ENCODE measurements at regions not wholly inside any gene's neighbourhood (a gene's known extent, or its start where the extent isn't known, plus 50 kb on each side); places are given as distances from the start of the nearest gene placed in this dataset.

GRCh38 chr14:100955201-100955600, 51.7 kb upstream of the RTL1 start:
- no peak for DNase-seq

DNA sequence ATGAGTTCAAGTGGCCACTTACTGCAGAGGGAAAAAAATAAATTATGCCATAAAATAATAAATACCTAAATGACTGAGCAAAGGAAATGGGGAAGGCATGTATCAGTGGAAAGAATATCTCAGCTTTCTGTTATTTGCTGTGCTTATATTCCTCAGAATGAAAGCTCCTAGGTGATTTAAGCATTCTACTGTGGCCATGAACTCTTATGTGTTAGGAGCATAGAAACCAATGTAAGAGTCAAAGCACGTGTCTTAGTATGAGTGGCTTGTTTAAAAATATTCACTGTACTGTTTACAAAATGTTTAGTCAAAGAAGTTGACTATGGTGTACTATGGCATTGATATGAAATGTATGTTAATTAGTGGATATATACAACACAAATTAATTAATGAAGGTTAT, 59.0 kb upstream of the RTL1 start:
- DNase-seq: no peak

DNA sequence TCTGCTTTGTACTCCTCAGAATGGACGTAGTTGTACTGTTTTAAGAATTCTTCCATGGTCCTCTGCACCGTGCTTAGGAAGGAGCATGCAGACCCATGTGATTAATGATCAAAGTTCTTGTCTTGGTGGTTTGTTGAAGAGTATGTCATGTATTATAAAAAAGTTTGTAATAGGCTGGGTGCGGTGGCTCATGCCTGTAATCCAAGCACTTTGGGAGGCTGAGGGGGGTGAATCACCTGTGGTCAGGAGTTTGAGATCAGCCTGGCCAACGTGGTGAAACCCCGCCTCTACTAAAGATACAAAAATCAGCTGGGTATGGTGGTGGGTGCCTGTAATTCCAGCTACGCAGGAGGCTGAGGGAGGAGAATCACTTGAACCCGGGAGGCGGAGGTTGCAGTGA, 61.8 kb upstream of the RTL1 start:
- no peak for DNase-seq

DNA sequence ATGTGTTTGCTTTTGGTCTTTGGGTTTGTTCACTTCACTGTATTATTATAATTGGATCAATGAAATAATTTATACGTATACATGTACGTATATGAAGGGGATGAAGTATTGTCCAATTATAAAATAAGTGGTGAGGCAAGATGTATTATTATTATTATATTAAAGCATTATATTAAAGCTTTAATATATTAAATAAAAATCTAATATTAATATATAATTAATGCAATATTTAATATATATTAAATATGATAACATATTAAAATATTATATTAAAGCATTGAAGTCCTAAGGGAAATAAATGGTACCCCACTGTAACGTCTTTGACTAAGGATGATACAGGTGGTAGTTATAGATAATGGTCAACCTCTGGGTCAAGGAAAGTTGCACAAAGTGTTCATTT, 63.7 kb upstream of the RTL1 start:
- no peak for DNase-seq

- DNase-seq: no peak
These were observed 64.4 kb upstream of the RTL1 start for GRCh38 chr14:100967930-100968329.

DNA sequence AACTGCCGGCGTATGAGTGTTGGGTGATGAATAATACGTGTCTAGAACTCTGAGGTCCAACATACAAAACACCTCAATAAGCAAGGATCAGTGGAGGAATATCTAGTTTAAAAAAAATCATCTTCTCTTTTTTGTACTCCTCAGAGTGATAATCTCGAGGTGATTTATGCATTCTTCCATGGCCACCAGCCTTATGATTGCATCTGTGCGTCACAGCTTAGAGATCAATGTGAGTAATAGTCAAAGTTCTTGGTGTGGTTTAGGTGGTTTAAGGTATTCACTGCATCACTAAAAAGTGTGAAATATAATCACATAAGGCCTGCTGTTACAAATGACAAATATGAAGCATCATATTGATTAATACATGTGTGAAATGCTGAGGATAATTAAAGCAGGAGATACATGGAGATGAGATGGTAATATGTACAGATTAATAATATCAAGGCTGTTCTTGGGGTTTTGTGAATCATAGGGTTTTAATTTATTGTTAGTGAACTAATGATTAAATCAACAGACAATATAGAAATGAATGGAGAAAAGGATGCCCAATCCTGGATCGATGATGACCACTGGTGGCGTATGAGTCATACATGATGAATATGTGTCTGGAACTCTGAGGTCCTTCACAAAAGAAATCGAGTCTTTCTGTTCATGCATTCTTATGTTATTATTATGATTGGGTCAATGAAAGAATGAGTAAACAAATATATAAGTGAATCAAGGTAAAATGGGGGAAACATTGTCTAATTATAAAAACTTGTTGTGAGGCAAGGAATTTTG, 68.8 kb upstream of the RTL1 start:
- no peak for DNase-seq

DNA sequence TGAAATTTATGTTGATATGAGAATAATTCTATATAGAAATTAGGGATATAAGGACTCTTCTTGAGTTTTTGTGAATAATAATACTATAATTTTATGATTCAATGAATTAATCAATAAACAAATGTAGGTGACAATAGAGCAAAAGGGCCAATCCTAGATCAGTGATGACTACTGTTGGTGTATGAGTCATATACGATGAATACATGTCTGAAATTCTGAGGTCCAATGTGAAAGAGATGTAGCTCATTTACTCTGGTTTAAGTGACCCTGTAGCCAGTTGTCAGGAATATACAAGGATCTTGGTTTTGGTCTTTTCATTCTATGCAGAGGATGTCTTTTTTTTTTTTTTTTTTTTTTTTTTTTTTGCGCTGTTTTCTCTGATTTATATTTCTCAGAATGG, 72.1 kb upstream of the RTL1 start:
- no peak for DNase-seq

- DNase-seq: no peak
These were observed 75.6 kb upstream of the RTL1 start for GRCh38 chr14:100979079-100979478.

DNA sequence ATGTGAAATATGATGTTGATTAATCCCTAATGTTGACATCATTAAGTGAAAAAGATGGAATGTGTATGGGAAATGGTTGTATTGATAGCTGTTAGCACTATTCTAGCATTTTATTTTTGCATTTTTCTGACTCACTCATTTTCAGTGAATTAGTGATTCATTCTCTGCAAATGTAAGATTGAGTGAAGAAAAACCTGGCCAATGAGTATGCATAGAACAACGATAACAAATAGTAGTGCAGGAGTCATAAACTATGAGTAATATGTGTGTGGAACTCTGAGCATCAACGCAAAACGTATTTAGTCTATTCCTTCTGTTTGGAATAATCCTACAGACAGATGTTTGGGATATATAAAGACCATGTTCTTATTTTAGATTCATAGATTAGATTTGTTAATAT, 76.3 kb upstream of the RTL1 start:
- no peak for DNase-seq

DNA sequence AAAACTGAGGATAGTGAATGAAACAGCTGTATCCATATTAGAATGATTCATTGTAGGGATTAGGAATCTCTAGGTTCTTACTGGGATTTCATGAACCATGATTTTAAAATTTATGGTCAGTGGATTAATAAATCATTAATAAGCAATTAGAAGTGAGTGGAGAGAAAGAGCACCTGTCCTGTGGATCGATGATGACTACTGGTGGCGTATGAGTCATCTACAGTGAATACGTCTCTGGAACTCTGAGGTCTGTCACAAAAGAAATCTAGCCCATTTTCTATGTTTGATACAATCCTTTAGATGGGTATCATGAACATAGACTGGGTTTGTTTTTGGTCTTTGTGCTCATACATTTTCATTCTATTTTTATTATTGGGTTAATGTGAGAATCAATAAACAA, 77.3 kb upstream of the RTL1 start:
- no peak for DNase-seq

DNA sequence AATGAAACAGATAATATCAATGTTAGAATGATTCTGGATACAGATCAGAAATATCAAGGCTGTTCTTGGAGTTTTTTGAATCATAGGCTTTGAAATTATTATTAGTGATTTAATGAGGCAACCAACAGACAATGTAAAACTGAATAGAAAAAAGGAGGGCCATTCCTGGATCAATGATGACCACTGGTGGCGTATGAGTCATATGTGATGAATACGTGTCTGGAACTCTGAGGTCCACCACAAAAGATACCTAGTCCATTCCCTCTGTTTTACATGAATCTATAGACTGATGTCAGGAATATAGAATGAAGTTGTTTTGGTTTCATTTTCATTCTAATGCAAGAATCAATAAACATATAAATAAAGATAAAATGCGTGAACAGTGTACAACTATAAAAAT, 78.3 kb upstream of the RTL1 start:
- no peak for DNase-seq

DNA sequence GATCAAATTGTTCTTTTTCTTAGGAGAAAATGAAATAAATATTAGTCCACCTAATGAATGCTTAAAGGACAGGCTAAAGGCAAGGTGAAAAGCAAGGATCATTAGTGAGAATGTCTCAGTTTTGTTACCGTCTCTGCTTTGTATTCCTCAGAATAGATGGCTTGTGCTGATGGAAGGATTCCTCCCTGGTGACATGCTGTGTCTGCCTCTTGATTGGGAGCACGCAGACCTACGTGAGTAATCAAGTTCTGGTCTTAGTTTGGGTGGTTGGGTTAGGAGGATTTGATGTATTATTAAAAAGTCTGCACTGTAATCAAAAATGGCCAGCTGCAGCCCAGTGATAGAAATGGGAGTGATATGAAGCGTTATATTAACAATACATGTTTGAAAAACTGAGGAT, 78.8 kb upstream of the RTL1 start:
- DNase-seq: no peak

DNA sequence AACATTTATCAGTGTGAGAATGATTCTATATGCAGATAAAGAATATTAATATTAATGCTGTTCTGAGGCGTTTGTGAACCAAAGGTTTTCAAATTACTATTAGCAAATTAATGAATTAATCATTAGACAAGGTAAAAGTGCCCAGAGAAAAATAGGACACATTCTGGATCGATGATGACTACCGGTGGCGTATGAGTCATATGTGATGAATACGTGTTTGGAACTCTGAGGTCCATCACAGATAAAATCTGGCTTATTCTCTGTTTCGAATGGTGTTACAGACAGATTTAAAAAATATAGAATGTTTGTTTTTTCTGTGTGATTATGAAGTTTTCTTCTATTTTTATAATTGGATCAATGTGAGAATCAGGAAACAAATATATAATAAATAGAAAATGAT, 79.2 kb upstream of the RTL1 start:
- DNase-seq: no peak

DNA sequence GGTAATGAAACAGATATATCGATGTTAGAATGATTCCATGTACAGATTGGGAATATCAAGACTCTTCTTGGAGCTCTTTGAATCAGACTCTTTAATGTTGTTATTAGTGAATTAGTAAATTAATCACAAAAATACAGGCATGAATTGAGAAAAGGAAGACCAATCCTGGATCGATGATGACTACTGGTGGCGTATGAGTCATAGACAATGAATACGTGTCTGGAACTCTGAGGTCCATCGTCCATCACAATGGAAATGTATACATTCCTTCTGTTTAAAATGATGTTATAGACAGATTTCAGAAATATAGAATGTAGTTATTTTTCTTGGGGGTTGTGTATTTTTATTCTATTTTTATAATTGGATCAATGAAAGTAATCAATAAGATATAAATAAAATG, 80.2 kb upstream of the RTL1 start:
- DNase-seq: no peak

DNA sequence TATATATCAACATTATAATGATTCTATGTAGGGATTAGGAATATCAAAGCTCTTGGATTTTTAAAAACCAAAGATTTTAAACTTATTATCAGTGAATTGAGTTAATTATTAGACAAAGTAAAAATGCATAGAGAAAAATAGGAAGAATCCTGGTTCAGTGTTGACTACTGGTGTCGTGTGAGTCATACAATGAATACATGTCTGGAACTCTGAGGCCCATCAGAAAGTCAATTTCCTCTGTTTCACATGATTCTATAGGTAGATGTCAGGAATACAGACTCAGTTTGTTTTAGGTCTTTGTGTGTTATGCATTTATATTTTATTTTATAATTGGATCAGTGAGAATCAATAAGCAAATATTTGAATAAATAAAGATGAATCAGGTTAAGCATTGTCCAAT, 84.5 kb upstream of the RTL1 start:
- DNase-seq: no peak

- DNase-seq: no peak
These were observed 84.9 kb upstream of the RTL1 start for GRCh38 chr14:100988411-100988900.

DNA sequence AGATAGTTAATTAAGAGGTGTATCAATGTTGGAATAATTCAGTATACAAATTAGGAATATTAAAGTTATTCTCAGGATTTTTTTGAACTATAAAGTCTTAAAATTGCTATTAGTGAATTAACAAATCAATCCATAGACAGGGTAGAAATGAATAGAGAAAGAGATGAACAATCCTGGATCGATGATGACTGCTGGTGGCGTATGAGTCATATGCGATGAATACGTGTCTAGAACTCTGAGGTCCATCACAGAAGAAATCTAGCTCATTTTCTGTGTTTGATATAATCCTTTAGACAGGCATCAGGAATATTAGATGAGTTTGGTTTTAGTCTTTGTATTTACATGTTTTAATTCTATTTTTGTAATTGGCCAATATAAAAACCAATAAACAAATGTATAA, 85.4 kb upstream of the RTL1 start:
- DNase-seq: no peak

DNA sequence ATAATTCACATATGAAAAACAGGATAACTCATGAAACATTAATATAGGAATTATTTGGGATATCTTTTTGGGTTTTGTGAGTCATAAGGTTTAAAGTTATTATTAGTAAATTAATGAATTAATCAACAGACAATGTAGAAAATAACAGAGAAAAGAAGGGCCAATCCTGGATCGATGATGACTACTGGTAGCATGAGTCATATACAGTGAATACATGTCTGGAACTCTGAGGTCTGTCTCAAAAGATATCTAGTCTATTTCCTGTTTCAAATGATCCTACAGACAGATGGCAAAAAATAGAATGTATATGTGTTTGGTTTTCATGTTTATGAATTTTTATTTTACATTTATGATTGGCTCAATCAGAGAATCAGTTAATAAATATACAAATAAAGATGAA, 86.4 kb upstream of the RTL1 start:
- DNase-seq: no peak

GRCh38 chr14:100994082-100994481, 90.6 kb upstream of the RTL1 start:
- no peak for DNase-seq

- no peak for DNase-seq
These were observed 91.3 kb upstream of the RTL1 start for GRCh38 chr14:100994756-100995330.

DNA sequence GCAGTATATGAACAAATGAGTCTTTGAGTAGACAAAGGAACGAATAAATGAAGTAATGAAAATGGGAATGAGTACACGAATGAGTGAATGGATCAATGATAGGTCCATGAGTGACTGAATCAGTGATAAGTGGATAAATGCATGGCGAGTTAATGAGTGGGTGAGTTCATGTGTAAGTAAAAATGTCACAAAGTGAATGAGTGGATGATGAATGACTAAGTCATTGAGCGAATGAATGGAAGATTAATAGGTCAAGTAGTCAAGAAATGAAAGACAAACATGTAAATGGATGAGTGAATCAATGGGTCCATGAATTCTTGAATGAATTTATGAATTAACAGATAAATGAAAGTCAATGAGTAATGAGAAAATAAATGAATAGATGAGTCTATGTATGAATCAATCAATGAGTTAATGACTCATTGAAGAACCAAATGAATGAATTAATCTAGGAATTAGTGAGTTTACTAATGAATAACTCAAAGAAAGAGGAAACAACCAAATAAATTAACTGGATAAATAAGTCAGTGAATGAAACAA, 97.3 kb upstream of the RTL1 start:
- DNase-seq: no peak

DNA sequence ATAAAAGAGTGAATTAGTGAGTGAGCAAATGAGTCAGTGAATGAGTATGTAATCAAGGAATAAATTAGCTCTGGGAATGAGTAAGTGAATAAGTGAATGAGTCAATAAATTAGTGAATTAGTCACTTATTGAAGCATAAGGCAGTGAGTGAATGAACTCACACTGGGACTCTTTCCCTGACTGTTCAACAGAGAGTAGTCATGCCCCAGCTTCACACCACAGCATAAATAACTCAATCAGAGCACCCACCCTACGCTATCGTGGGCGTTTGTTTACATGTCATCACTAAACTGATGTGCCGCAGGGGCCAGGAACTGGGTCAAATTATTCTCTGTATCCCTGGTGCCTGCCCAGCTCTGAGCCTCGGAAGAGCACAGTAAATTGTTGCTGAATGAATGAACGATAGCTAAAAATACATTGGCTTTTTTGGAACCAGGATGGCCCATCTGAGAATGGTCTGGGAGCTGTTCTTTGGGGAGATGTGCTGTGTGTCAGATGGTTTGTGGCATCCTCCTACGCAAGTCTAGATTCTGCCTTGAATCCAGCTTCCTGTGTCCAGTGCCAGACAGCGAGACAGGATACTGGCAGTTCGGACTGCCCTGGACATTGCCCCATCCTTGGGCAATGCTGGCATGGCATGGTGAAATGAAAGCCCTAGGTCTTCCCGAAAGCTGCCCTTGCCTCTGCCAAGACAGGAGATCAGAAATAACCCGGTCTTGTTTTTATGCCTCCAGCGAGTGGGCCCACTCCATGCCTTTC, 98.0 kb upstream of the RTL1 start:
- DNase-seq: no peak

DNA sequence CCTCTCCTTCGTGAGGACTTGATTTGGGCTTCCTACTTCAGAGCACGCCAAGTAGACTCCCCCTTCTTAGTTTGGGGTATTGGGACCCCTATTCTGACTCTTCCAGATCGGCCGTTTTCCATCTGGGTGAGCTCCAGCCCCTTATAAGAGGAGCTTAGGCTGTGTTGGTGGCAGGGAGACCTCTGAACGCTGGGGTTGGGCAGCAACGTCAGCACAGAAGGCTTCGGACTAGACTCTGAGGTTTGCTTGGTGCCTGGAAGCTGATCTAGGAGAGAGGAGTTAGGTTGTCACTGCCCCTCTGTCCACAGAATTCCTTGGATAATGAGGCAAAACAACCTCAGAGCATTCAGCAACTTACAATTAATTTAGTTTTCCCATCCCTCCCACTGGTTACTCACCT, 99.2 kb upstream of the RTL1 start:
- DNase-seq: no peak

- DNase-seq: no peak
These were observed 100.7 kb upstream of the RTL1 start for GRCh38 chr14:101004176-101004575.

All from activated naive CD4-positive, alpha-beta T cell (primary cell).